Uterus (tissue), 3 donors: ENCODE measurements at regions not wholly inside any gene's neighbourhood (a gene's known extent, or its start where the extent isn't known, plus 50 kb on each side); places are given as distances from the start of the nearest gene placed in this dataset.

ENCODE experiments used
- DNase-seq, 2 donors: peaks; one replicate each; pipeline ENCODE4 v3.0.0-alpha.2; 2019 to 2020
- H3K27ac ChIP-seq, 2 donors: fragments of 200-600 bp; sonication (generic); 1 replicate in 1 of 2; 2 replicates in 1 of 2; pipeline ENCODE4 v1.5.1; 2016 to 2018
- H3K27me3 ChIP-seq, 2 donors: fragments of 200-600 bp; sonication (generic); one replicate each; pipeline ENCODE4 v1.5.1; 2018 to 2019; ENCODE audit warnings: control low read depth in 1 of 2
- H3K36me3 ChIP-seq, 2 donors: fragments of 200-600 bp; sonication (generic); one replicate each; pipeline ENCODE4 v1.5.1; 2019; ENCODE audit warnings: control low read depth in 1 of 2
- H3K4me1 ChIP-seq, 2 donors: fragments of 200-600 bp; sonication (generic); one replicate each; pipeline ENCODE4 v1.5.1; 2018 to 2019; ENCODE audit warnings: control low read depth in 1 of 2
- H3K4me3 ChIP-seq, 2 donors: fragments of 200-600 bp; sonication (generic); 1 replicate in 1 of 2; 2 replicates in 1 of 2; pipeline ENCODE4 v1.5.1; 2018 to 2019; ENCODE audit warnings: mild to moderate bottlenecking in 1 of 2
- H3K9me3 ChIP-seq, 2 donors: fragments of 200-600 bp; sonication (generic); one replicate each; pipeline ENCODE4 v1.5.1; 2019; ENCODE audit warnings: control low read depth in 1 of 2
- POLR2A ChIP-seq, 2 donors: fragments of 450-650 bp; IDR thresholded peaks; one replicate each; pipeline ENCODE4 v1.6.1; 2016; ENCODE audit warnings: antibody characterized with exemption in 2 of 2, mild to moderate bottlenecking in 1 of 2, moderate library complexity in 1 of 2
- intact Hi-C: fragments of 100-400 bp; cut with DNase I; formaldehyde crosslinking; loops from one replicate; pipeline ENCODE4 v1.15.1; 2023; ENCODE audit warnings: low total_unique reads
- TF ChIP-seq, protein P1 (sequence below), 4 experiments: fragments of 200-600 bp in 2 of 4; fragments of 450-650 bp in 2 of 4; sonication (generic) in 2 of 4; IDR thresholded peaks; one replicate each; pipeline ENCODE4 v1.5.1; 2016 to 2019; ENCODE audit warnings: antibody characterized with exemption in 4 of 4, mild to moderate bottlenecking in 2 of 4, moderate library complexity in 1 of 4
- donor health status: DM: yes; HTN: yes; CAD: no.

DNA sequence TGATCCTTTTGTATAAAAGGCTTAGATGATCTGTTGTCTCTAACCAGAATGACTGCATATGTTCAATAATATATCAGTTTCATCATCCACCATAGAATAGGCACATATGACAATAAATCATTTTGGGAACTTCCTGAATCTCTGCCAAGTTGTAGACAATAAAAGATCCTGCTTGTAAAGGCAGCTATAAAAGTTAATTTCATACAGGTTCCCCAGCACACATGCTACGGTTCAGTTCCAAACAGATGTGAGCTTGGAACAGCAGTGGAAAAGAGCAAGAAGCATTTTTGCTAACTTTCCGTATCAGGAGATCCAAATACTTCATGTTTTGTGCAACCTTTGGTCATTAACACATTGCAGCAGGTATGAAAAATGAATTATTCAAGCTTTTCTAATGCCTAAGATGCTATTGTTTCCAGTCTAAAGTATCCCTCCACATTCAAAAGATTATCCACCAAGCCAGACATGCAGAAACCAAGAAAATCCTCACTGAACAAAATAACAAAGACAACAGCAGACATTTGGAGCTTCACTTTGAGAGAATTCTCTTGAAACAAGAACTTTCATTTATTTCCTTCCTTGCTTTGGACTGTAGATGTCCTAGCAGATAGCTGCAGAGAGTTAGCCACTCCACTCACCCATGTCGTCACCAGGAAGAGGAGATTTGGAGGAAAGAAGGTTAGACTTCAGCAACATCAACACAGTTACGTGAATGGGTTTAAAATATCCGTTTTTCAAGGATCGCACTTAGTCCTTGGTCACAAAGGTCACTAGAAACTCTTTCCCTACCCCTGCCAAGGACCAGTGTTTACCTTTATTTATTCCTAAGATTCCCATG, 453.5 kb upstream of the JARID2 start:
- Histone ChIP-seq H3K27ac (no peak overlapping the region), H3K4me1 (no peaks in the 10 kb centered on the region), H3K36me3 (no peaks in the 10 kb centered on the region), H3K9me3 (no peaks in the 10 kb centered on the region), H3K27me3 (no peaks in the 10 kb centered on the region), H3K4me3 (no peak overlapping the region)
- no peak for DNase-seq
- no peak for TF ChIP-seq POLR2A (IDR thresholded peaks at IDR 0.05)
- TF ChIP-seq, protein P1, sequence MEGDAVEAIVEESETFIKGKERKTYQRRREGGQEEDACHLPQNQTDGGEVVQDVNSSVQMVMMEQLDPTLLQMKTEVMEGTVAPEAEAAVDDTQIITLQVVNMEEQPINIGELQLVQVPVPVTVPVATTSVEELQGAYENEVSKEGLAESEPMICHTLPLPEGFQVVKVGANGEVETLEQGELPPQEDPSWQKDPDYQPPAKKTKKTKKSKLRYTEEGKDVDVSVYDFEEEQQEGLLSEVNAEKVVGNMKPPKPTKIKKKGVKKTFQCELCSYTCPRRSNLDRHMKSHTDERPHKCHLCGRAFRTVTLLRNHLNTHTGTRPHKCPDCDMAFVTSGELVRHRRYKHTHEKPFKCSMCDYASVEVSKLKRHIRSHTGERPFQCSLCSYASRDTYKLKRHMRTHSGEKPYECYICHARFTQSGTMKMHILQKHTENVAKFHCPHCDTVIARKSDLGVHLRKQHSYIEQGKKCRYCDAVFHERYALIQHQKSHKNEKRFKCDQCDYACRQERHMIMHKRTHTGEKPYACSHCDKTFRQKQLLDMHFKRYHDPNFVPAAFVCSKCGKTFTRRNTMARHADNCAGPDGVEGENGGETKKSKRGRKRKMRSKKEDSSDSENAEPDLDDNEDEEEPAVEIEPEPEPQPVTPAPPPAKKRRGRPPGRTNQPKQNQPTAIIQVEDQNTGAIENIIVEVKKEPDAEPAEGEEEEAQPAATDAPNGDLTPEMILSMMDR (IDR thresholded peaks at IDR 0.05) = no peak
- intact Hi-C loops = no loop called here

DNA sequence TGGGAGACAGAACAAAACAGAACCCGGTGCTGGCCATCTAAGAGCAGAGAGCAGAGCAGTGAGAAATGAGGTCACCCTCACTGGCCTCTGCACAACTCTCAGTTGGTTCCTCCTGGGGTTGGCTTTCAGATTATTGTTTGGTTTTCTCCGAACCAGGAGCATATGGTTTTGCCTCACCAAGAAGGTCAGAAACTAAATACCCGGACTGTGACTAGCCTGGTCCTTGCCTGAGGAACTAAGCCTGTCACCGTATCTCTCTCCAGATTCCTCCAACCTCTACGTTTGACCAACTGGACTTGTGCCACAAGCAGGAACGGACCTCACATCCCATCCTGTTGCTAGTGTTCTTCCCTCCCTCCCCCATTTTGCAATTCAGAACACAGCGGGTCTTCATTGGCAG, 450.4 kb upstream of the JARID2 start:
- intact Hi-C loops = no loop called here
- Histone ChIP-seq H3K4me1 (no peaks in the 10 kb centered on the region), H3K27ac (no peak overlapping the region), H3K36me3 (no peaks in the 10 kb centered on the region), H3K9me3 (no peaks in the 10 kb centered on the region), H3K4me3 (no peak overlapping the region), H3K27me3 (no peaks in the 10 kb centered on the region)
- no peak for DNase-seq
- no peak for TF ChIP-seq POLR2A (IDR thresholded peaks at IDR 0.05)
- TF ChIP-seq, protein P1 (IDR thresholded peaks at IDR 0.05) = no peak

DNA sequence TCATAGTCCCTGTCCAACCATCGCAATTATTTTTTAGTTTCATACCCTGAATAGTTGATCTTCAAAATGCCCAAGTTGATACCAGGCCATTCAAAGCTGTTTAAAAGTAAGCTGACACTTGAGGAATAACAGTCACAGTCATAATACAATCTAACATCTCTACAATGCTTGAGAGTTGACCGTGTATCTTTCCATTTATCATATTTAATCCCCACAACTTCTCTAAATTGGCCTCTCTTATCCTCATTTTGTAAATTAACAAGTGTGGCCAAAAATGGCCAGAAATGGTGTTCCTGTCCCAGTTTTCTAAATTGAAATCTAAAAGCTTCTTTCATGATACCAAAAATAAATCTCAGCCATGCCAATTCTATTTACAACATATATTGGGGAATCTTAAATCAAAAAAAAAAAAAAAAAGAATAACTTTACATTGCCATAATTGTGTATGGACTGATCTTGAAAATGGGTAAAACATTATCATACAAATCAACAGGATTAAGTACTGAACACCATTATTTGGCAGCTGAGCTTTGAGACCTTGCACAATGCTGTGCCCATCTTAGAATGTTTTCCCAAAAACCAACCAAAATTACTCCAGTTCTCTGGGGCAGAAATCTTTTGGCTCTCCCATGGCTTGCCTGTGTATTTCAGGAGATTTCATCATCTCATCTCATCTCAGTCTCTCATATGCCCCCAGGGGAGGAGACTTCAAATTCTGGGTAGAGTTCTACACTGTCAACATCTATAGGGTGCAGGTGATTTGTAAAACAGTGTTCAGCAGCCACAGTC, 448.7 kb upstream of the JARID2 start:
- H3K9me3 ChIP-seq = no peaks in the 10 kb centered on the region
- intact Hi-C loops = no loop called here
- TF ChIP-seq POLR2A (IDR thresholded peaks at IDR 0.05) = no peak
- TF ChIP-seq, protein P1 (IDR thresholded peaks at IDR 0.05) = no peak

DNA sequence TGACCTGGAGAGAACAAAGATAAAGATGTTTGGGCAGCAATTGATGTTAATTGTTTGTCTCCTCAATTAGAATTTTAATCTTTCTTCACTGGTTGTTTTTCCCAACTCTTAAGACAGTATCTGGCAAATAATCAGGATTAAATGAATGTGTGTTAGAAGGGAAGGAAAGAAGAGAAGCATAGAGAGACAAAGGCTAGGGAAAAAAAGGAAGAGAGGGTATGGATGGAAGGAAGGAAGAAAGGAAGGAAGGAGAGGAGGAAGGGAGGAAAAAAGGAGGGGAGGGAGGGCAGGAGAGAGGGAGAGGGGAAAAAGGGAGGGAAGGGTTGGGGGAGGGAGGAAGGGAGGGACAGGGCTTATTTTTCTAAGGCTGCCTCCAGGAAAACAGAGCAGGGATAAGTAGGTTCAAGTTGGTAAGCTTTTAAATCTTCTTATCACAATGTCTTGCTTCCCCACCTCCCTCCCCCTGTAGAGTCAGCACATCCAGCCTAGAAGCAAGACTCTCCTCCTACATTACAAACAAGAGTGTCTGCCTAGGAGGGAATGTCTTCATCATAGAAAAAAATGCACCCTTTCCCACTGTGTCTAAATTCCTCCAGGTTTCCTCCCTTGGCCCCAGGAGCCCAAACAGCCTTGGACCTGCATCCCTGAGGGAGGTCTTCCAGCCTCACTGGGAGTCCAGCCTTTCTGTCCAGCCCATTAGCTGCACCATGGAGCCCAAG, 447.8 kb upstream of the JARID2 start:
- DNase-seq = no peak
- intact Hi-C loops = no loop called here
- Histone ChIP-seq H3K4me1 (no peaks in the 10 kb centered on the region), H3K36me3 (no peaks in the 10 kb centered on the region), H3K27ac (no peak overlapping the region), H3K9me3 (no peaks in the 10 kb centered on the region), H3K27me3 (no peaks in the 10 kb centered on the region), H3K4me3 (no peak overlapping the region)
- TF ChIP-seq, protein P1 (IDR thresholded peaks at IDR 0.05) = no peak
- TF ChIP-seq POLR2A (IDR thresholded peaks at IDR 0.05) = no peak

More for the DNA sequence above, 448.7 kb upstream of the JARID2 start:
- Histone ChIP-seq H3K4me1 (no peaks in the 10 kb centered on the region), H3K27me3 (no peaks in the 10 kb centered on the region), H3K4me3 (no peak overlapping the region), H3K27ac (no peak overlapping the region), H3K36me3 (no peaks in the 10 kb centered on the region)
- no peak for DNase-seq
